ENCODE measurements at regions not wholly inside any gene's neighbourhood (a gene's known extent, or its start where the extent isn't known, plus 50 kb on each side); places are given as distances from the start of the nearest gene placed in this dataset.

DNA sequence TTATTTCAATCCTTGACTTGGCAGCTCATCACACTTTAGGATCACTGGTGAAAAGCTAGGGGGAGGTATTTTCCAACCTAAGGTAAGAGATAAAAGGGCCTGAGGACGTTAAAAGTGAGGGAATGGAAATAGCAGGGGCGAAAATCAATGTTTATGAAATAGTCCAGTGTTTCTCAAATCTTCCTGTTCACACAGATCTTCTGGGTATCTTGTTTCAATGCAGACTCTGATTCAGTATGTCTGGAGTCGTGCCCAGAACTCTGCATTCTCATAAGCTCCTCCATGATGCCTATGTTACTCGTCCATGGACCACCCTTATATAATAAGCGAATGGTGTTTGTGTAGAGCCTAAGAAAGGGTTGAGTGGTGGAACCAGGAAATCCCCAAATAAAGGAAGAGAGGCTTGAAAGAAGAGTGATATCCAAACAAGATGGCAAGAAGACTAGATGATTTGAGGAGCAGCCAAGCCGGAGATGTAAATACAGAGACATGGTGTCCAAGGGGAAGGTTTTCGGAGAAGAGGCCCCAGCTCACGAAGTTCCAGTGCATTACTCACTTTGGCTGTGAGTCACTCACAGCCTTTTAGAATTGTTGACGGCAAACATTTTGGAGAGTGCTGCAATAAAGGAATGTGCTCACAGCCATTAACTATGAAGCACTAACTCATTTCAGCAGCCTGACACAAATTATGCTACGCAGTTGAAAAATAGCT lies 215.6 kb upstream of the PPARGC1A start:
- DNase-seq (ENCODE audit: low spot score) = no peak

DNA sequence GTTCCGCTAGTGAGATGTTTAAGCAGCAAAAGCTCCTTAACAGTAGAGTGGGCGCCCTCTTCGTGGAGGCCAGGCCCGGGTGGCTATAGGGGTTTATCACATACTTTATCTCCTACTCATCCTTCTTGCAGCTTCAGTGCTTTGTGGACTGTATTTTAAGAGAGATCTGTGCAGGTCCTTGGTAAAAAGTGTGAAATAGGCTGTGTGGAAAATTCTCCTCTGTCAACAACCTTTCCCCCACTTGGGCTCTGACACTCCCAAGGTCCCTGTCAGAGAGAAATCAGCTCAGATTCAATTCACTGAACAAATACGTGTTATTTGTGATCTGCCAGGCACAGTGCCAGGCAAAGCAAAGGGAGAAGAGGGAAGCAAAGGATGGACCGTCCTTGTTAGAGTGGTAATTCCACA lies 214.3 kb upstream of the PPARGC1A start:
- no peak for DNase-seq (ENCODE audit: low spot score)

DNA sequence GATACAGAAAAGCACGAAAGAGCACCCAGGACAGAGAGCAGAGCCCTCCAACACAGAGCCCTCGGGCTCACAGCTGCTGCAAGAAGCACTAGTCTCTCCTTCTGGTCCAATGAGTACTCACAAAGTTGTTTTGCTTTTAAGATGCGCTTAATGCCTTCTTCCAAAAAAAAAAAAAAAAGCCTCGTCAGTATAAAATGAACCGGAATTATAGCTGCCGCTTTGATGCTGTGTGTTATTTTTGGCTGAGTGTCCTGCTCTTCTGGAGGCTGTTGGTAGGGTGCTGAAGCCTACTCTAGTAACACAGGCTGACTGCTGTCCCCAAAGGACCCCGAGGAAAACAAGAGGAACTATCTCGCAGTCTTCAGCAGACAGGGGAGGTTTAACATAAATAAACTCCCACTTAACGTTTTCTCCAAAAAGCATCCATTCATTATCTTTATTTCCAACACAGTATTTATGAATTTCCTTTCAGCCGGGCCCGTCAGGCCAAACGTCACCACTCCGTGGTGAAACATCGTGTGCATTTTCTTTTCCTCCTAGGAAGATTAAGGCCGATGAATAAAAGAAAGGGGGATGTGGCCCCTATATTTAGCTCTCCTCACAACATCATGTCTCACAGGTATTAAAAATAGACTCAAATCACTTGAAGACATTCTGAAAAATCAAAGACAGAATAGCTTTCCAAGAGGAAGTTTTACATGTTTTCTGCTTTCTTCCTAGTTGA lies 213.7 kb upstream of the PPARGC1A start:
- DNase-seq (ENCODE audit: low spot score) = no peak

DNA sequence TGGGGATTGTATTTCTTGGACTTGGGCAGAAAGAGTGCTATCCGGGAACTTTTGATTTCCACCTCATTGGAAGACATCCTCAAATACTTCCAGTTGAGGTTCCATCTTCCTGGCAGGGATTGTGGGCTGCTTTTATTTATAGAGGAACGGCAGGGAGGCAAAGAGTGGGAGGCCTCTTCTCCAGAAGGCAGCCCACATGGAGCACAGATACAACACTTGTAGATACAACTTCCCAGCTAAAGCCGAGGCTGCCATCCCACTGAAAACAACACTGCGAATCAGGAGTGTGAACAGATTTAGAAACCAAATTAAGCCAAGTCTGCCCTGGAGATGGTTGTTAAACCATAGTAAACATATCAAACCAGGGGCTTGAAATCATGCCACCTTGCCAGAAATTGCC lies 212.8 kb upstream of the PPARGC1A start:
- no peak for DNase-seq (ENCODE audit: low spot score)

DNA sequence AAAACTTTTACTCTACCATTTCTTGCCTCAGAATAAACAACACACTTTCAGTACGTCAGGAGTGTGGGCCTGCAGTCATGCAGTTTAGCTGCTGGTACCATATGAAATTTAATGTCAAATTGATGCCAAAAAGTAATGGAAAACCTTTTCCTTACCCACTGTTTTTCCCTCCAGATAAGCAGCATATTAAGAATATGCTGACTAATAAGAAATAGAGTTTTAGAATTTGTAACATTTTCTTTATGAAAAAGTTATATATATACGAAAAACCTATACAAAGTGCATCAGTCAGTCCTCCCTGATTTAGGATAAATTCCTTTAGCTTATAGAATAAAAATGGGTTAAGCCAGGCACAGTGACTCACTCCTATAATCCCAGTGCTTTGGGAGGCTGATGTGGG lies 206.8 kb upstream of the PPARGC1A start:
- DNase-seq (ENCODE audit: low spot score) = no peak

DNA sequence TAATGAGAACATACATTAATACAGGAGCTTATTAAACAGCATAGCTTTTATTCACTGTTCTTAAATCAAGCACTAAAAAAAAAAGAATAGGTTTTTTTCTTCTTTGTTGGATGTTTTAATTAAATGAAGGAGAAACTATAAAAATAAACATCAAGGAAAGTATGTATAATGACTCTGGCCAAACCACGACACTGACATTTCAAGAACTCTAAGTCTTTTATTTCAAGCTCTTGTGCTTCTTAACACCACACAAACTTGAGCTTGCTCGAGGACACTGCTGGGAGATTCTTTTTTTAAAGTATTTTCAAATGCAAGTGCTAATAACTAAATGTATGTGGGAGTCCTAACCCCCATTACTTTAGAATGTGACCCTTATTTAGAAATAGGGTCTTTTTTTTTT lies 204.9 kb upstream of the PPARGC1A start:
- no peak for DNase-seq (ENCODE audit: low spot score)

DNA sequence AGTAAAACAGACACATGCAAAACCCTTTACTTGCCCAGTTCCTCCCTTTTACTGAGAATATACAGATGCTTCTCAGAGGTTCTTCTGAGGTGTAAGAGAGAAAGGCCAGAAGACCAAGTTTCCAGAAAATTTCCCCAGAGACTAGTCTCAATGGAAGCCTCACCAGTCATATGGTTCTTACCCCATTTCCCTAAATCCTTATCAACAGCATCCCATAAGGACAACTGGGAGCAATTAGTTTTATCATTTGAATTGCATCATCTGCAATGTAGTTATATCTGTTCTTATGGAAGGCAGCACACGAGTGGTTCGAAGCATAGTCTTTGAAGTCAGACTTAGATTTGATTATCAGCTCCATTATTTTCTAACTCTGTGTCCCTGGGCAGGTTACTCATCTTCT lies 203.6 kb upstream of the PPARGC1A start:
- no peak for DNase-seq (ENCODE audit: low spot score)

DNA sequence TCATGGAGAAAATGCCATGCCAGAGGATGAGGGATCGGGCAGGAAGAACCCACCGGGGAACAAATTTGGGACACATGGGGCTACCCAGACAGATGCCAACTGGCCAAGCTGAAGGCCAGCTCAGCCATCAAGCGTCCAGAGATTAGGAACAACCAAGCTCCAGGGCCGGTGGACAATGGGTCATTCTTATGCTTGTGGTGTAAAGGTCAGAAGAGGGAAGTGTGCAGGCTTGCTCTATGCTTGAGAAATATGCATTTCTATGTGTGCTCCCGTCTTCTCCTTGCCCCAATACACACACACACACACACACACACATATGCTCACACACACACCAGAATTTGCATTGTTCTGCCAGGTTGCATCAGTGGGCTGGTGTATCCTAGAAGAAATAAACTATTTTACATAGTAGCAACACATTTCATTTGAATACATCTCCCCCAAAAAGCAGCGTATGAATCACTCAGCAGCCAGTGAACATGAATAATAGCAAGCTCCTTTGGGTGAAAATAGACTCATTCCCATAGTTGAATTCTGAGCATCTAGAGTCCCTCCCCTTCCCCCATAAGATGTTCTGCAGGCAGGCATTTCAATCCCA lies 201.9 kb upstream of the PPARGC1A start:
- DNase-seq (ENCODE audit: low spot score) = no peak

DNA sequence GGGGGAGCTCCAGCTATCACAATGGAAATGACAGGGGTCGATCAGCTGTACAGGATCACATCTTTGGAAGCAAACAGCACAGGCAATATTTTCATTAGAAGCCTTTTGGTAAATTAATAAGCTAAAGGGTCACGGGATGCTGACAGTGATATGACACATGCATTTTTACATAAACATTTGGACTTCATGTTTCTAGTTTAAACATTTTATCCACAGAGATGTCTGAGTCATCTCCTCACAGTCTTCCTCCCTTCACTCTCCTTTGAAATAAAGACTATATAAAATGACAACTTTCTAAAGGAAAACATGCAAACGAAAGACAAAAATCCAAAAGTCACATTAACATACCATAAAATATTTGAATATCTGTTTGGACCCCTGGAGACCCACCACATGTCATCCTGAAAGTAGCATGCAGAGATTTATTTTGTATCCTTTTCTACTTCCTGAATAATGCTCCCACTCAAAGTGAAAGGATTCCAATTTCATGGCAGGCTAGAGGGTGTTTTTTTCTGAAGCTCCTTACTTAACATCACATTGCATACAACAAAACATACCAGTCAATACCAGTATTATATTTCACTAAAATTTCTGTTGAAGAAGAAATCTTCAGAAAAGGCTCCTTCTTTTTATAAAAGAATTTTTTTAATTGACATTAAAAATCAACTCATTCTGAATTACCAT lies 200.1 kb upstream of the PPARGC1A start:
- DNase-seq (ENCODE audit: low spot score) = no peak

DNA sequence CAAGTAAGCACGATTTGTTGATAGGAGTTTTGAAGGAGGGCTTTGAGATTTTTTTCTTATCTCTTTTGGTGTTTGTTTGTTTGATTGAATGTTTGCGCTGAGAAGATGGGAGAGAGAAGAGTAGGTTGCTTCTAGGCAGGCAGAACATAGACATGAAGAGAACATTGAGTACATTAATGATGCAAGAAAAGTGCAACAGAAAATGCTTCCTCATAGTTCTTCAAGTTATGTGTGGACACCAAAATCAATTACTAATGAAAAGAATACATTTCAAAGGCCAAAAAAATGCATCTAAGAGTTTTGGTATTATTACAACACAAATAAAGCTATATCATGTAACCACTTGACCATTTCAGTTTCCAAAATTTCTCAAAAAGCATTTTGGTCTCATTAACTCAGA lies 191.0 kb upstream of the PPARGC1A start:
- no peak for DNase-seq (ENCODE audit: low spot score)

DNA sequence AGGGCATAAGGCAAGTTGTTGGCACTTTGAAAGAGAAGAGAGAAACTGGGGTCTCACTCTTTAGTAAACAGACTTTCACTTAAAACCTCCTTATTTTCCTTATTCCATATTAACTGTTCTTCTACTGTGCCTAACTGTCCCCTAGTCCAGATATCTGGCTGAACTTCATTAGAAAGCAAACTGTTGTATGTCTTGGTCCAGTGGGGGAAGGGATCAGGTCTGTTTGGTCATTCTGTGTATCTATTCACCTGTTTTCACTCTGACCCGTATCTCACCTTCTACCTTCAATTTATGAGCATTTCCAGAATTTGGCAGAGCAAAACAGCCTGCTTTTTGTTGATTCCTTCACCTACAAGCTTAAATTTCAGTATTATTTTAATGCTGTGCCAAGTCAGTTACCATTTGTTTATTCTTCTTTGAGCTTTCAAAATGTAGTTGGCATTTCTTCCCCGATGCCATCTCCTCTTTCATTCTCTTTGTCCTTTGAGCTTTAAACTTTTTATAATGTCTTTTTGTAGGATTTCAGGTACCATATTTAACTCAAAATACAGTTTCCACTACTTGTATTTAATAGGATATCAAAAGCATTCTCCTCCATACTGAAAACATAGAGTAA lies 188.6 kb upstream of the PPARGC1A start:
- no peak for DNase-seq (ENCODE audit: low spot score)

DNA sequence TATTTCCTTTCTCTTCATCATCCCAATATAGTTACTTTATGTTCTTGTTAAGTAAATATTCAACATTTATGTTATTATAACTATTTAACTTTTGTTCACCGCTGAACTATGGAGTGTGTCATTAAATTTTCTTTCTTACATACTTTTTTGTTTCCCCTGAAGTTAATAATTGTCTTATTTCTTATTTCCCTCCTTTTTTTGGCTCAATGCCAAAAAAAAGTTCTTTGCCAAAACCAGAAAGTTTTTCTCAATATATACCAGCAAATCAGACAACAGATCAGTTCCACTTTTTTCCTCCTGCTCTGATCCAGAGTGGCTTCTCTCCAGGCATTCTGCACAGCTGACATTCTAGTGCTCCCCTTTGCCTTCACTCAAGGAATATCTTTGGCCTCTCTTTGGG lies 187.0 kb upstream of the PPARGC1A start:
- no peak for DNase-seq (ENCODE audit: low spot score)

DNA sequence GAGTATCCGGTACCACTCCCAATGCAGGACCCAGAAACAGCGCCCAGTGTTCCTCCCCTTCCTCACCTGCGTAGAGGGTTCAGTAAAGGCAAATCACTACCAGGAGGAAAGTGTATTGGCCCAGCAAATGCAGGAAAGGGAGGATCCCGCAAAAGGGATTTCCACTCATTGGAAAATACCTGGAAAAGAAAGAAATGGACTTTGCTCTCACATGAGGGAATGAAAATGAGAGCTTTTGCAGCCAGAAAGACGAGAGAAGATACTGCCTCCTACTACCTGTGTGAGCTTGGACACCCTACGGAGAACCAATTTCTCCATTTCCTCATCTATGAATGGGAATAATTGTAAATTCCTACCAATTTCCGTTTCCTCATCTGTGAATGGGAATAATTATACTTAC lies 184.1 kb upstream of the PPARGC1A start:
- DNase-seq (ENCODE audit: low spot score) = no peak

DNA sequence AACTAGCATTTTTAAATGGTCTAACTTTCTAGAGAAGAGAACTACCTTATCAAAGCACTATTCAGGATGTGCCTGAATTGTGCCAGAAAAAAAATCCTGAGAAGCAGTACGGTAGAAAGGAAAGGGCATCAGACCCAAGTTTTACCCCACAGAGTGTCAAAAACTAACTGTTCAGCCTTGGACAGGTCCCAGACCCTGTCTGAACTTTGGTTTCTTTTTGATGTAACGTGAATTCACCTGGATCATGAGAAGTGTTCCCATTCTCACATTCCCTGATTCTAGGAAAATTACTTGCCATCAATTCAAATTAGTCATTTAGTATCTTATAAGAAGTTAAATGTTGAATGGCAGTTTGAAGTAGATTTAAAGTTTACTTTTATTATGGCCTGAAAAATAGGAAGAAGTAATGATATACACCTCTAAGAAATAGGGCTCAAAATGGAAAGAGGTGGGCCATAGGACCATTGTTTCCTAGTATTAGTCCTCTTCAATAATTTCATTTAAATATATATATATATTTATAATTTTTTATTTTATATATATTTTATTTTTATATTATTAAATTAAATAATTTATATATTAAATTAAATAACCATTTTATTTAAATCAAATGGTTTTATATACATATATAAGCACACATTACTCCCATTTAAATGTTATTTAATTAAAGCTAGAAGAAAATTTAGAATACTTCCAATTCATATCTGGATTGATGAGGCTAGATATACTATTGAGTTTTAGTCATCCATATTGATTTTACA lies 181.9 kb upstream of the PPARGC1A start:
- DNase-seq (ENCODE audit: low spot score) = no peak

DNA sequence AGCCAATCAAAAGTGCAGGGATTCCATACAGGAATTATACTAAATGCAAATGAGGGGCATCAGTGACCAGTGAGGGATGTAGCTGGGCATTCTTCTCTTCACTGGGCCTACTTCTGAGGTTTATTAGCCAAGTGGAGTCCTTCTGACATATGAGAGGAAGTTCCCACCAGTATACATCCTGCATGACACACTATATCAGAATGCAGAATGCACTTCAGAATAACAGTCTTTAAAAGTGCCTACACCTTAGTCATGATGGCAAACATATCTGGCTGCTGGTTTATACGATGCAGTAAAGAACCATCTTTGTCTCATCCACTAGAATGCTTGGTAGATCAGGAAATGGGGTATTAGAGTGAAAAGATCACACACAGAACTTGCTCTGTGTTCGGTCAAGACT lies 180.3 kb upstream of the PPARGC1A start:
- DNase-seq (ENCODE audit: low spot score) = no peak

DNA sequence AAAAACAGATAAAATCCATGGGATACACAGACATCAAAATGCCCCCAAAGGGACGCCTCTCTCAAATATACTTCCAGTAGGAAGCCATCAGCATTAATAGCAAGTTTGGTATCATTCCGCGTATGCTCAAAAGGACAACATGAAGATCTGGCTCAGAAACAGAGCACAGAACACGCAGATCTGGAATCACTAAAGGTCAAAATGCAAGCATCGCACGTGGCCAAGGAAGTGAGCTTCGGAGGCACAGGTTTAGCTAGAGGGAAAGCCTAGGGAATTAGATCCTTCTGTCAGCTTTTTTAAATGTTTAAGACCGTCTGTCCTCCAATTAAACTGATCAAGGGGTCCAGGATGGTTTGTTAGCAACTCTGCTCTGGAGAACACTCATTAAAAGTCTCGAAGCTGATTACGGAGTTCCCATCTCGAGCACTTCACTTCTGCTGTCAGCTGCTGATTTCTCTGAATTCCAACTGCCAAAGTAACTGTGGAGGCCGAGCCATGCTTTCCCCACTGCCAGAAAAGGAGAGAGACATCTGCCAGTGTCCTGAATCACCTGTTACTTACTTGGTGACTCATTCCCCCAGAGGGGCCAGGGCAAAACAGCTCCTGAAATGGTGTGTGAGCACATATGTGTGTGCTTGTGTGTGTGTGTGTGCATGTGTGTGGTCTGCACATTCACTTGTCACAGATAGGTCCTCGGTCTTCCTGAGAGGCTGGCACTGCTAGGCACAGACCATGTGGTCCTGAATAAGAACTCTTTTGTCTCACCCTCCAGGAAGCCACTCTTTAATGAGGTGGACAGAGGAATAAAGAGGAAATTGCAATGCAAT lies 177.7 kb upstream of the PPARGC1A start:
- no peak for DNase-seq (ENCODE audit: low spot score)

DNA sequence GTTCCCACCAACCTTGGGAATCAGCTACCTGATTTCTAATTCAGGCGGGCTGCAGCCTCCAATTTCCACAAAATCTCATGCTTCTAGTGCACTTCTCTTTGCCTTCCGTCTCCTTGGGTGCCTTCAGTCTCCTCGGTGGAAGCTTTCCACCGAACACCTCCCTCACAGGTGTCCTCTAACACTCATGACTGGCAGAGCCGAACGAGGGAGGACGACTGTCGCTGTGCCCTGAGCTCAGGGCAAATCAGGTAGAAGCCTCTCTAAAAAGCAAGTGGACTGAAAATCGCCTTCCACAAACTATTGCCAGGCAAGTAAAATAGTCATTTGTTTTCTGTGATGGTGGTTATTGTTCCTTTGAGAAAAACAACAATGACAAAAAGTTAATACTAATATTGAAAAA lies 176.1 kb upstream of the PPARGC1A start:
- no peak for DNase-seq (ENCODE audit: low spot score)

DNA sequence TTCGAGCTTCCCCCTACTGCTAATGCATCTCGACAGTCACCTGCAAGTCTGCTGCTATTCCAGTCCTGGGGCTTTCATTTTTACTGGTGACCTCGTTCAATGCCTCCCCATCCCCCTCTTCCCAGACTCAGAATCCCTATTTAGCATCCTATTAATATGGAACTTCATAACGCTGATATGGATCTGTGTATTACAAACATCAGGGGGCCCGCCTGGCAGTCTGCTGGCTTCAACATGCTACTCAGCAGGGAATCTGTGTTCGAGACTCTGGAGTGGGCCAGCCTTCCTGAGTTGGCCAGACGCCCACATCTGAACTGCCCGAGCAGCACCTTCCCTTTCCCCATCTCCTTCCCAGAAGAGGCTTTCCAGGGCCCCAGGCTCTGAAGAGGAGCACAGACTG lies 173.9 kb upstream of the PPARGC1A start:
- no peak for DNase-seq (ENCODE audit: low spot score)

DNA sequence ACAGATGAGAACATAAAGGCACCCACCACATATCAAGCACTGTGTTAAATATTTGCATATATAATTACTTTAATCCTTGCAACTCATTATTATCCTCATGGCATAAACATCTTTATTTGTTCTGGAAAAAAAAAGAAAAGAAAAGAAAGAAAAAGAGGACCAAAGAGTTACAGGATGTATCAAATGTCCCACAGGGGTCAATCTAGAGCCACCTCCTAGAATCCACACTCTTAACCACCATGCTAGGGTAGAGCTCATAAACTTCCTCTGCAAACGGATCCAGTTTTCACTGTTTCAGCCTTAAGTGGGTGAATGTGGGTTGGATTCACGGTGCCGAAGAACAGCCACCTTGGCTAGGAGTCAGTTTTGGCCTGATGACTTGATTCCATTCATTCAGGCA lies 171.1 kb upstream of the PPARGC1A start:
- no peak for DNase-seq (ENCODE audit: low spot score)

DNA sequence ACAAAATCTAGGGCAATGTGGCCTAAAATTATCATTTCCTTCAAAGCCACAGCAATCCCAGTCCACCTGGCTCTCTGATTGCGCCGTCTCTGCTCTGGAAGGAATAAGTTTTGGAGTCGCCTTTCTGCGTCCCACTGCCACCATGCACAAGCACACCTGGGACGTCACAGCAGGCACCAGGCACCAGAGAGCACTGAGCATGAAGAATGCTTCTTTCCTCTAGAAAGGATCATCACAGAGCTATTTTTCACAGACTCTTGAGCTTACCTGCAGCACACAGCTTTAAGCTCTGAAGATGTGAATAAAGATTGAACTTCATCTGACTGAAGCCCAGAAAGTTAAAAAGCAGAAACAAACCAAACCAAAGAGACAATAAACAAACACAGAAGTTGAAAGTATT lies 170.0 kb upstream of the PPARGC1A start:
- DNase-seq (ENCODE audit: low spot score) = no peak
